DND-41 (cell line): ENCODE measurements at regions not wholly inside any gene's neighbourhood (a gene's known extent, or its start where the extent isn't known, plus 50 kb on each side); places are given as distances from the start of the nearest gene placed in this dataset.

ENCODE experiments used
- ATAC-seq: fragments of 200-7000 bp; cut with Tn5 transposase; 3 replicates; pipeline ENCODE4 v1.9.1; 2021; ENCODE audit warnings: low read depth; ENCODE audit not compliant: insufficient read depth
- DNase-seq: peaks from one replicate; pipeline ENCODE4 v3.0.0-alpha.2; 2020
- H2AFZ ChIP-seq: 2 replicates; pipeline ENCODE4 v1.6.0; 2012; ENCODE audit warnings: low read depth, low read length
- H3K27ac ChIP-seq: 2 replicates; pipeline ENCODE4 v1.5.1; 2012; ENCODE audit warnings: low read length, inconsistent platforms
- H3K27me3 ChIP-seq: fragments of 200-600 bp; sonication (generic); 2 replicates; pipeline ENCODE4 v1.6.0; 2012; ENCODE audit warnings: low read length, mild to moderate bottlenecking, inconsistent platforms; ENCODE audit not compliant: insufficient read depth, poor library complexity
- H3K36me3 ChIP-seq: 2 replicates; pipeline ENCODE4 v1.5.1; 2012; ENCODE audit warnings: low read length, inconsistent platforms; ENCODE audit not compliant: insufficient read depth
- H3K4me1 ChIP-seq: 2 replicates; pipeline ENCODE4 v1.5.1; 2012; ENCODE audit warnings: mild to moderate bottlenecking, low read length; ENCODE audit not compliant: insufficient read depth
- H3K4me2 ChIP-seq: 2 replicates; pipeline ENCODE4 v1.6.0; 2012; ENCODE audit warnings: mild to moderate bottlenecking, moderate library complexity, low read length, inconsistent platforms; ENCODE audit not compliant: insufficient read depth
- H3K4me3 ChIP-seq, 2 experiments: fragments of 200-600 bp in 1 of 2; shearing (Covaris generic) in 1 of 2; 2 replicates each; pipeline ENCODE4 v1.5.1; 2012 to 2016; ENCODE audit warnings: inconsistent platforms in 2 of 2, low read length in 2 of 2, mild to moderate bottlenecking in 2 of 2, low read depth in 1 of 2, moderate library complexity in 1 of 2
- H3K79me2 ChIP-seq: 2 replicates; pipeline ENCODE4 v1.6.0; 2012; ENCODE audit warnings: low read length, inconsistent platforms; ENCODE audit not compliant: insufficient read depth
- H3K9ac ChIP-seq: 2 replicates; pipeline ENCODE4 v1.6.0; 2012; ENCODE audit warnings: low read depth, mild to moderate bottlenecking, inconsistent platforms, low read length, moderate library complexity
- H3K9me3 ChIP-seq: 2 replicates; pipeline ENCODE4 v1.5.1; 2012; ENCODE audit warnings: low read length, moderate library complexity, mild to moderate bottlenecking, inconsistent platforms; ENCODE audit not compliant: insufficient read depth, severe bottlenecking
- H4K20me1 ChIP-seq: 2 replicates; pipeline ENCODE4 v1.6.0; 2012; ENCODE audit warnings: low read length; ENCODE audit not compliant: insufficient read depth
- CTCF ChIP-seq: IDR thresholded peaks from 2 replicates; pipeline ENCODE4 v1.5.1; 2012; ENCODE audit warnings: borderline replicate concordance, low read length, moderate library complexity, mild to moderate bottlenecking; ENCODE audit not compliant: poor library complexity, severe bottlenecking; ENCODE audit errors: extremely low read depth
- EZH2 ChIP-seq: IDR thresholded peaks from 3 replicates; pipeline ENCODE4 v1.6.1; 2012; ENCODE audit warnings: borderline replicate concordance, low read depth, mild to moderate bottlenecking, moderate library complexity, low read length, inconsistent platforms; ENCODE audit not compliant: severe bottlenecking

- Histone ChIP-seq H3K36me3 (no peaks in the 10 kb centered on the region), H3K4me2 (no peak overlapping the region), H3K27ac (no peak overlapping the region), H3K9me3 (no peaks in the 10 kb centered on the region), H2AFZ (no peak overlapping the region), H3K9ac (no peak overlapping the region), H3K79me2 (no peaks in the 10 kb centered on the region), H3K4me3 (no peak overlapping the region), H3K27me3 (no peaks in the 10 kb centered on the region), H3K4me1 (peaks cover 13% of the 10 kb centered on the region), H4K20me1 (no peaks in the 10 kb centered on the region)
- ATAC-seq, result no peak
- no peak for DNase-seq
- TF ChIP-seq CTCF (no peak), EZH2 (no peak)
These were observed 216.8 kb downstream of the HACE1 start for GRCh38 chr6:104642871-104643270.

GRCh38 chr6:104640761-104641160 is 219.0 kb downstream of the HACE1 start:
- H3K79me2 ChIP-seq, result no peaks in the 10 kb centered on the region
- H3K27ac ChIP-seq, result no peak overlapping the region
- TF ChIP-seq EZH2 (no peak), CTCF (no peak)
- H3K9me3 ChIP-seq, result no peaks in the 10 kb centered on the region
- ATAC-seq (no peak), DNase-seq (no peak)
- no peaks in the 10 kb centered on the region for H3K27me3 ChIP-seq
- no peak overlapping the region for H3K4me2 ChIP-seq
- no peak overlapping the region for H3K9ac ChIP-seq
- H3K4me1 ChIP-seq, result peaks cover 13% of the 10 kb centered on the region
- no peak overlapping the region for H3K4me3 ChIP-seq
- no peaks in the 10 kb centered on the region for H3K36me3 ChIP-seq
- no peaks in the 10 kb centered on the region for H4K20me1 ChIP-seq
- no peak overlapping the region for H2AFZ ChIP-seq

GRCh38 chr6:104640150-104640700 is 219.5 kb downstream of the HACE1 start:
- Histone ChIP-seq H3K27ac (no peak overlapping the region), H4K20me1 (no peaks in the 10 kb centered on the region), H2AFZ (no peak overlapping the region), H3K4me3 (no peak overlapping the region), H3K9me3 (no peaks in the 10 kb centered on the region), H3K4me2 (no peak overlapping the region), H3K36me3 (no peaks in the 10 kb centered on the region), H3K4me1 (peaks cover 13% of the 10 kb centered on the region), H3K27me3 (no peaks in the 10 kb centered on the region), H3K79me2 (no peaks in the 10 kb centered on the region), H3K9ac (no peak overlapping the region)
- TF ChIP-seq EZH2 (no peak), CTCF (no peak)
- DNase-seq (no peak), ATAC-seq (no peak)

GRCh38 chr6:104639668-104640067 is 220.1 kb downstream of the HACE1 start:
- no peak overlapping the region for H3K9ac ChIP-seq
- H2AFZ ChIP-seq, result no peak overlapping the region
- TF ChIP-seq EZH2 (no peak), CTCF (no peak)
- H3K4me3 ChIP-seq, result no peak overlapping the region
- H3K4me1 ChIP-seq, result peaks cover 13% of the 10 kb centered on the region
- H3K79me2 ChIP-seq, result no peaks in the 10 kb centered on the region
- no peaks in the 10 kb centered on the region for H3K36me3 ChIP-seq
- H4K20me1 ChIP-seq, result no peaks in the 10 kb centered on the region
- H3K4me2 ChIP-seq, result no peak overlapping the region
- H3K27ac ChIP-seq, result no peak overlapping the region
- H3K9me3 ChIP-seq, result no peaks in the 10 kb centered on the region
- H3K27me3 ChIP-seq, result no peaks in the 10 kb centered on the region
- DNase-seq (no peak), ATAC-seq (0 out of 3 replicates have a peak, but pooled peaks have one; percentile 56)
